ENCODE measurements at regions not wholly inside any gene's neighbourhood (a gene's known extent, or its start where the extent isn't known, plus 50 kb on each side); places are given as distances from the start of the nearest gene placed in this dataset.

- peak; percentile 23 for DNase-seq (ENCODE audit: low read depth)
Measured at GRCh38 chr3:177731644-177732268, 534.5 kb upstream of the TBL1XR1 start.

- no peak for DNase-seq (ENCODE audit: low read depth)
Measured at GRCh38 chr3:177733233-177733632, 536.0 kb upstream of the TBL1XR1 start.

GRCh38 chr3:177733936-177734335 is 536.7 kb upstream of the TBL1XR1 start:
- DNase-seq (ENCODE audit: low read depth), result no peak

GRCh38 chr3:177735431-177735830 is 538.1 kb upstream of the TBL1XR1 start:
- DNase-seq (ENCODE audit: low read depth), result no peak

- DNase-seq (ENCODE audit: low read depth), result no peak
Measured at GRCh38 chr3:177739461-177739860, 542.2 kb upstream of the TBL1XR1 start.

- DNase-seq (ENCODE audit: low read depth), result no peak
Measured at GRCh38 chr3:177740254-177740653, 543.0 kb upstream of the TBL1XR1 start.

GRCh38 chr3:177742273-177742672 is 545.0 kb upstream of the TBL1XR1 start:
- DNase-seq (ENCODE audit: low read depth), result no peak

- no peak for DNase-seq (ENCODE audit: low read depth)
Measured at GRCh38 chr3:177743173-177743890, 546.0 kb upstream of the TBL1XR1 start.

- peak; percentile 84 for DNase-seq (ENCODE audit: low read depth)
Measured at GRCh38 chr3:177744873-177745606, 547.8 kb upstream of the TBL1XR1 start.

- DNase-seq (ENCODE audit: low read depth), result no peak
Measured at GRCh38 chr3:177745607-177746005, 548.3 kb upstream of the TBL1XR1 start.

- DNase-seq (ENCODE audit: low read depth), result no peak
Measured at GRCh38 chr3:177746337-177746933, 549.2 kb upstream of the TBL1XR1 start.

- DNase-seq (ENCODE audit: low read depth), result no peak
Measured at GRCh38 chr3:177749836-177750235, 552.6 kb upstream of the TBL1XR1 start.

GRCh38 chr3:177750436-177750835 is 553.2 kb upstream of the TBL1XR1 start:
- no peak for DNase-seq (ENCODE audit: low read depth)

GRCh38 chr3:177751770-177752169 is 554.5 kb upstream of the TBL1XR1 start:
- no peak for DNase-seq (ENCODE audit: low read depth)

- DNase-seq (ENCODE audit: low read depth), result no peak
Measured at GRCh38 chr3:177752831-177753230, 555.5 kb upstream of the TBL1XR1 start.

GRCh38 chr3:177753451-177754155 is 556.3 kb upstream of the TBL1XR1 start:
- DNase-seq (ENCODE audit: low read depth), result no peak

- peak; percentile 25 for DNase-seq (ENCODE audit: low read depth)
Measured at GRCh38 chr3:177754508-177754921, 557.2 kb upstream of the TBL1XR1 start.

GRCh38 chr3:177758126-177758525 is 560.8 kb upstream of the TBL1XR1 start:
- DNase-seq (ENCODE audit: low read depth), result no peak

GRCh38 chr3:177760803-177761202 is 563.5 kb upstream of the TBL1XR1 start:
- DNase-seq (ENCODE audit: low read depth), result no peak

- DNase-seq (ENCODE audit: low read depth), result no peak
Measured at GRCh38 chr3:177764377-177764912, 567.2 kb upstream of the TBL1XR1 start.

- DNase-seq (ENCODE audit: low read depth), result no peak
Measured at GRCh38 chr3:177764933-177765332, 567.7 kb upstream of the TBL1XR1 start.

Data from HT1080 (cell line).